OCI-LY3 (cell line): ENCODE measurements at regions not wholly inside any gene's neighbourhood (a gene's known extent, or its start where the extent isn't known, plus 50 kb on each side); places are given as distances from the start of the nearest gene placed in this dataset.
A peak's percentile ranks its signal among the peaks of the same experiment; 100 is the strongest.

Source experiments
- H2AFZ ChIP-seq: fragments of 200-600, 300-600 bp; shearing (Covaris generic); 2 replicates; pipeline ENCODE4 v1.6.0; 2014; ENCODE audit warnings: antibody characterized with exemption, low read depth, low read length
- H3K27ac ChIP-seq: fragments of 200-600, 300-600 bp; sonication (generic); 2 replicates; pipeline ENCODE4 v1.5.1; 2014; ENCODE audit warnings: mild to moderate bottlenecking, low read length, moderate library complexity, mixed read lengths
- H3K27me3 ChIP-seq: fragments of 200-600, 300-600 bp; sonication (generic); 2 replicates; pipeline ENCODE4 v1.6.1; 2014; ENCODE audit warnings: low read depth, low read length, mixed read lengths
- H3K36me3 ChIP-seq: fragments of 200-600, 300-600 bp; sonication (generic); replicated peaks from 2 replicates; pipeline ENCODE3; 2014; ENCODE audit warnings: low read depth, low read length, mixed read lengths
- H3K4me1 ChIP-seq: fragments of 300-600, 200-600 bp; sonication (generic); 2 replicates; pipeline ENCODE4 v1.6.1; 2014; ENCODE audit warnings: low read length, mixed read lengths
- H3K4me2 ChIP-seq: fragments of 200-600, 300-600 bp; sonication (generic); 2 replicates; pipeline ENCODE4 v1.6.1; 2014; ENCODE audit warnings: low read length, mixed read lengths
- H3K4me3 ChIP-seq: fragments of 300-600, 200-600 bp; sonication (generic); 2 replicates; pipeline ENCODE4 v1.5.1; 2014; ENCODE audit warnings: antibody characterized with exemption, mild to moderate bottlenecking, low read length, moderate library complexity
- H3K79me2 ChIP-seq: fragments of 300-600, 200-600 bp; shearing (Covaris generic); 2 replicates; pipeline ENCODE4 v1.6.1; 2014; ENCODE audit warnings: mild to moderate bottlenecking, low read length, mixed read lengths
- H3K9ac ChIP-seq: fragments of 300-600, 200-600 bp; shearing (Covaris generic); 2 replicates; pipeline ENCODE4 v1.6.0; 2014; ENCODE audit warnings: mild to moderate bottlenecking, low read length, moderate library complexity
- H3K9me3 ChIP-seq: fragments of 200-600, 300-600 bp; shearing (Covaris generic); 2 replicates; pipeline ENCODE4 v1.6.1; 2014; ENCODE audit warnings: low read length, mixed read lengths; ENCODE audit not compliant: insufficient read depth
- H4K20me1 ChIP-seq: fragments of 200-600, 300-600 bp; sonication (generic); 2 replicates; pipeline ENCODE4 v1.6.1; 2016; ENCODE audit warnings: low read length, mixed read lengths; ENCODE audit not compliant: insufficient read depth
- EZH2phosphoT487 ChIP-seq: fragments of 200-600 bp; shearing (Covaris generic); IDR thresholded peaks from 2 replicates; pipeline ENCODE4 v1.6.1; 2018; ENCODE audit warnings: antibody characterized with exemption, mixed run types, low read depth
- TF ChIP-seq, protein P1 (sequence below): fragments of 200-600, 300-600 bp; sonication (generic); IDR thresholded peaks from 2 replicates; pipeline ENCODE4 v1.5.1; 2014; ENCODE audit warnings: antibody characterized with exemption, low read length, low read depth

DNA sequence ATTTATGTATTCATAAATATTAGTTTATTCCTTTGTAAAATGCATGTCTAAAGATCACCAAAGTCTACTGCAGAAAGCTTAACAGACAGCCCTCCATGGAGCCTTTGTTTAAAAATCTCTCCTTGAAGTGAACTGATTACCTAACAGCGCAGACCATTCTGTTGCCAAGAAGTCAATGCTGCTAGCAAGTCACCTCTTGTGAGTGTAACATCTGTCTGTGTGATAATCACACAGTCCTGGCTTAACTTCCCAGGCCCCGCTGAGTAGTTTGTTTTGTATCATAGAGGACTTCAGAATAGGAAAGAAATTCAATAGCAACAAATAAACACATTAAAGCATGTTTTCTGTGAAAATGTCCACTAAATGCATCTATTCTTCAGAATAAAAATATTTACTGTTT lies 435.3 kb upstream of the IGFBP3 start:
- Histone ChIP-seq H2AFZ (no peak overlapping the region), H3K4me2 (no peak overlapping the region), H3K4me1 (peaks cover 18% of the 10 kb centered on the region), H3K27ac (no peak overlapping the region), H3K79me2 (no peaks in the 10 kb centered on the region), H3K27me3 (no peaks in the 10 kb centered on the region), H3K9ac (no peak overlapping the region), H3K9me3 (no peaks in the 10 kb centered on the region), H3K4me3 (no peak overlapping the region), H3K36me3 (no peaks in the 10 kb centered on the region), H4K20me1 (no peaks in the 10 kb centered on the region)
- TF ChIP-seq EZH2phosphoT487: no peak
- TF ChIP-seq, protein P1, sequence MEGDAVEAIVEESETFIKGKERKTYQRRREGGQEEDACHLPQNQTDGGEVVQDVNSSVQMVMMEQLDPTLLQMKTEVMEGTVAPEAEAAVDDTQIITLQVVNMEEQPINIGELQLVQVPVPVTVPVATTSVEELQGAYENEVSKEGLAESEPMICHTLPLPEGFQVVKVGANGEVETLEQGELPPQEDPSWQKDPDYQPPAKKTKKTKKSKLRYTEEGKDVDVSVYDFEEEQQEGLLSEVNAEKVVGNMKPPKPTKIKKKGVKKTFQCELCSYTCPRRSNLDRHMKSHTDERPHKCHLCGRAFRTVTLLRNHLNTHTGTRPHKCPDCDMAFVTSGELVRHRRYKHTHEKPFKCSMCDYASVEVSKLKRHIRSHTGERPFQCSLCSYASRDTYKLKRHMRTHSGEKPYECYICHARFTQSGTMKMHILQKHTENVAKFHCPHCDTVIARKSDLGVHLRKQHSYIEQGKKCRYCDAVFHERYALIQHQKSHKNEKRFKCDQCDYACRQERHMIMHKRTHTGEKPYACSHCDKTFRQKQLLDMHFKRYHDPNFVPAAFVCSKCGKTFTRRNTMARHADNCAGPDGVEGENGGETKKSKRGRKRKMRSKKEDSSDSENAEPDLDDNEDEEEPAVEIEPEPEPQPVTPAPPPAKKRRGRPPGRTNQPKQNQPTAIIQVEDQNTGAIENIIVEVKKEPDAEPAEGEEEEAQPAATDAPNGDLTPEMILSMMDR: no peak

DNA sequence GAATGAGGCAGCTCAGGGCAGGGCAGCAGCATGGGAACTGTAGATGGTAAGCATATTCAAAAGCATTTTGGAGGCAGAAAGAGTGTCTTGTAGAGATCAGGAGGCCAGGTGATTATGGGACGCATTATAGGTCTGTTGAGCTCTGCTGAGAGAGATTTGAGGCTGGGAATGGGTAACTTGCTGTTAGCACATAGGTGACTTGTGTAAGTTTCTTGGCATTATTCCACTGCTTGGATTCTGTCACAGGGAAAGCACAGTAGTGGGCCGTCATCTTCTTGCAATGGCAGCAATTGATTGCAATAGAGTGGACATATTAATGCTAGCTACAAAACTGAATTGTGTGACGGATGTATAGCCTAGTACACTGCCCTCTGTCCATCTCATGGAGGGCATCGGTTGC lies 434.3 kb upstream of the IGFBP3 start:
- TF ChIP-seq EZH2phosphoT487: no peak
- TF ChIP-seq, protein P1: no peak
- no peak overlapping the region for H3K4me2 ChIP-seq
- peaks cover 23% of the 10 kb centered on the region for H3K4me1 ChIP-seq
- H3K4me3 ChIP-seq: no peak overlapping the region
- no peaks in the 10 kb centered on the region for H3K9me3 ChIP-seq
- H3K27me3 ChIP-seq: no peaks in the 10 kb centered on the region
- H3K79me2 ChIP-seq: no peaks in the 10 kb centered on the region
- no peaks in the 10 kb centered on the region for H3K36me3 ChIP-seq
- H4K20me1 ChIP-seq: no peaks in the 10 kb centered on the region
- H3K27ac ChIP-seq: no peak overlapping the region
- H3K9ac ChIP-seq: no peak overlapping the region
- no peak overlapping the region for H2AFZ ChIP-seq

DNA sequence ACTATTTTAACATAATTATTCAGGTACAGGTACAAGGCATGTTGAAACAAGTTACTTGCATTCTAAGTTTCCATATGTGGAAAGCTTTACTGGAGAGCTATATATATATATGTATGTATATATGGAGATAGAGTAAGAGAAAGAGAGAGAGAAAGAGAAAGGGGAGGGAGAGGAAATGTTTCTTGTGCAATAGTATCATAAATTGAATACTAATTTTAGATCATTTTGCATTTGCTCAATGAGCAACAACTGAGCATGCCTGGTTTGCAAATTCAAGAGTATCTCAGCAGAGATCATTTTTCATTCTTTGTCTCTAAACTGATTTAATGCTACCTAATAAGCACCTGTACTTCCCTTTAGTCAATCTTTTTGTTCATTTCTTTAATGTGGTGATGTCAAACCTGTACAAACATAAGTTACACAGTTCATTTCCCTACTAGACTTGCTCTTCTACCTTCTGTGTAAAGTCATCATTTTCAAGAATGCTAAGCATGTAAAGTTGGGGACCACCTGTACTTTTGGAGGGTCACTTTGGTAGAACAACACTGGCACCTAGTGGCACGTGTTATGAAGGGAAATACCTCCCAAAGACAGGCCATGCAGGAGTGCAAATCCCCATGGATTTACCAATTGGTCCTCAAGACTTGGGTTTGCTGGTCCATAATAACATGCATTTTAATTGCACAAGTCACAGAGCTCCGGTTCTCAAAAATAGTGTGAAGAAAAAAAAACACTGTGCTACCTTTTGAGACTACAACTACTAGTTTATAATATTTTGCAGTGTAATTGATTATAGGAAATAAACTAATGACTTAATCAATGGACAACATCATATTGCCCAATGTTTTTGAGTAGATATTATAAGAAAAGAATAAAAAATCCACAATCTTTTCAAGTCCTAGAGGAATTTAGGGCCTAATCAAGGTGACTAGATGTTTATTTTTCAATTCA lies 431.2 kb upstream of the IGFBP3 start:
- peaks cover 17% of the 10 kb centered on the region for H3K4me1 ChIP-seq
- no peak overlapping the region for H3K4me2 ChIP-seq
- H3K36me3 ChIP-seq: no peaks in the 10 kb centered on the region
- H3K9ac ChIP-seq: no peak overlapping the region
- TF ChIP-seq EZH2phosphoT487: no peak
- TF ChIP-seq, protein P1: peak; percentile 92
- no peaks in the 10 kb centered on the region for H4K20me1 ChIP-seq
- no peaks in the 10 kb centered on the region for H3K79me2 ChIP-seq
- no peak overlapping the region for H3K27ac ChIP-seq
- H3K4me3 ChIP-seq: no peak overlapping the region
- H2AFZ ChIP-seq: no peak overlapping the region
- H3K27me3 ChIP-seq: no peaks in the 10 kb centered on the region
- H3K9me3 ChIP-seq: no peaks in the 10 kb centered on the region

DNA sequence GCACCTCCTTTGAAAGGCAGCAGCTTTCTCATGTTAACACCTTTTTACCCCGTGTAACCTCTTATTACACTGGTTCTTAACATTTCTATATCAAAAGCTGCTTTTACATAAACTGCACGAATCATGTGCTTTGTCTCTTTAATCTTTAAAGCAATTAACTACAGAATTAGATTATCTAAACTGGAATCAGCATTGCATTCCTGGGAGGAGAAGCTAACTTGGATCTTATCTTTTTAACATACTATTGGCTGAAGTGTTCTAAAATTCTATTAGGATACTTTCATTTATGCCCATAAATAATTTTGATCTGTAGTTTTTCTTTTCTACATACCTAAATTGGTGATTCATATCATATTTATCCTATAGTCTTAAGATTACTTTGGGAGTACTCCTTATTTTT lies 428.4 kb upstream of the IGFBP3 start:
- H3K4me3 ChIP-seq: no peak overlapping the region
- H3K9me3 ChIP-seq: no peaks in the 10 kb centered on the region
- H3K4me2 ChIP-seq: no peak overlapping the region
- no peaks in the 10 kb centered on the region for H3K36me3 ChIP-seq
- H2AFZ ChIP-seq: no peak overlapping the region
- H3K79me2 ChIP-seq: no peaks in the 10 kb centered on the region
- no peak overlapping the region for H3K27ac ChIP-seq
- no peaks in the 10 kb centered on the region for H3K27me3 ChIP-seq
- H4K20me1 ChIP-seq: no peaks in the 10 kb centered on the region
- TF ChIP-seq, protein P1: no peak
- TF ChIP-seq EZH2phosphoT487: no peak
- H3K4me1 ChIP-seq: peaks cover 23% of the 10 kb centered on the region
- H3K9ac ChIP-seq: no peak overlapping the region
